AG04450 (cell line): ENCODE measurements at regions not wholly inside any gene's neighbourhood (a gene's known extent, or its start where the extent isn't known, plus 50 kb on each side); places are given as distances from the start of the nearest gene placed in this dataset.

Experiments used
- CTCF ChIA-PET: fragments of 300-600, 350-600 bp; formaldehyde crosslinking; extraction: SDS; loops from one replicate; lab custom pipeline; 2022; ENCODE audit warnings: antibody characterized with exemption, inconsistent platforms; lab: Charles Lee
- POLR2A ChIA-PET: fragments of 350-600 bp; formaldehyde crosslinking; extraction: SDS; loops from one replicate; lab custom pipeline; 2021; ENCODE audit warnings: antibody characterized with exemption, inconsistent platforms; lab: Yijun Ruan, JAX
- DNase-seq: peaks from one replicate; pipeline ENCODE4 v3.0.0-alpha.2; 2011; ENCODE audit warnings: low read depth, low spot score
- H3K27ac ChIP-seq: one replicate; pipeline ENCODE4 v1.5.1; 2012; ENCODE audit warnings: low read depth, low read length, control low read depth
- H3K27me3 ChIP-seq: one replicate; pipeline ENCODE4 v1.6.0; 2012; ENCODE audit warnings: low read length; ENCODE audit not compliant: control insufficient read depth, insufficient read depth
- H3K4me3 ChIP-seq: 2 replicates; pipeline ENCODE4 v1.5.1; 2011; ENCODE audit warnings: mild to moderate bottlenecking, low read depth, low read length, control low read depth
- H3K9me3 ChIP-seq: 2 replicates; pipeline ENCODE4 v1.5.1; 2012; ENCODE audit warnings: low read length; ENCODE audit not compliant: control insufficient read depth, insufficient read depth
- CTCF ChIP-seq: IDR thresholded peaks from 2 replicates; pipeline ENCODE4 v1.5.1; 2011; ENCODE audit warnings: low read depth, low read length, control low read depth, inconsistent platforms

DNA sequence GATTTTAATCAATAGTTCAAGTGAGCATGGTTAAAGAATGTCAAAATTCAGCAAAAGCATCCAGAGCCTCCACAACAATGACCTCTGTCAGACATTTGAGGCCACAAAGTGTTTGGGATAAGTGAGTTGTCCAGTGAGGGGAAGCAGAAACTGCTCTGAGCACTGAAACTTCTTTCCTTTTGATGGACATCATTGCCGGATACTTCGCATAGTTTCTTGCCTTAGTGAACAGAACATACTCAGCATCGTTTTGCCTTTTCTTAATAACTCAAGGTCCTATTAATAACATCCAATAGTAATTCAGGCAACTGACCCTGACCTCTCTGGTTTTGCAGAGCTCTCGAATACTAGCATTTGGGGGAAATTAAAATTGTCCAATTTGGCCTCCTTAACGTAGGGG, 78.6 kb downstream of the EDN3 start:
- TF ChIP-seq CTCF, result no peak
- ChIA-PET POLR2A (no interaction called here), CTCF (no interaction called here)
- Histone ChIP-seq H3K9me3 (peaks cover 17% of the 10 kb centered on the region; the same call in 1 of the 2 replicates), H3K4me3 (no peak overlapping the region), H3K27me3 (no peaks in the 10 kb centered on the region), H3K27ac (no peak overlapping the region)
- DNase-seq, result no peak

- Histone ChIP-seq H3K27ac (no peak overlapping the region), H3K9me3 (peaks cover 15% of the 10 kb centered on the region; the same call in 1 of the 2 replicates), H3K27me3 (no peaks in the 10 kb centered on the region), H3K4me3 (no peak overlapping the region)
- CTCF ChIA-PET, result no interaction called here
- no peak for DNase-seq
- no peak for TF ChIP-seq CTCF
- POLR2A ChIA-PET, result no interaction called here
Measured at GRCh38 chr20:59381689-59382088, 81.3 kb downstream of the EDN3 start.

DNA sequence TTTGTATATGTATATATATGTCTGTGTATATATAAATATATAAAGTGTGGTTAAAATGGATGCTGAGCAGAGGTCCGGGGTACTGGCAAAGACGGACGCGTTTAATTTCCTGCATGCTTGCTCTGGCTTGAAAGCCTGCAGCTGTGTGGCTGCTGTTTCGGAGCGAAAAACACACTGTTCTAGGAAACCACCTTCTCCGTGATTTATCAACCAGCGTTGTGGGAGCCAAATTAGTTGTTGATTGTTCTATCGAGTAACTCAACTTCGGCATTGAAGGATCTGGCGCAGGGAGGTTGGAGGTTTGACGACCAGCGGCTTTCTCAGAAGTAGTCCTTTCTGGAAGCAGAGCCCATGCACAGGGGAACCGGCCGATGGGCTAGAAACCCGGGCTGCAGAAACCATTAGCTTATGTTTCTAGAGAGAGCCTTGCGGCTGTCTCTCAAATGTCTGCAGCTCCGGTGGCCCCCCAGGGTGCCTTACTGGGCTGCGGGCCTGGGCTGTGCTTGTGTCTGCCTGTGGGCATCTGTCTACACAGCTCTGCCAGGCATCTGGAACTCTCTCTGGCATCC, 81.8 kb downstream of the EDN3 start:
- Histone ChIP-seq H3K9me3 (peaks cover 15% of the 10 kb centered on the region; the same call in 1 of the 2 replicates), H3K27ac (no peak overlapping the region), H3K27me3 (no peaks in the 10 kb centered on the region), H3K4me3 (no peak overlapping the region)
- ChIA-PET CTCF (no interaction called here), POLR2A (no interaction called here)
- DNase-seq, result no peak
- TF ChIP-seq CTCF, result no peak

- H3K9me3 ChIP-seq, result peaks cover 15% of the 10 kb centered on the region; the same call in 1 of the 2 replicates
- H3K27me3 ChIP-seq, result no peaks in the 10 kb centered on the region
- TF ChIP-seq CTCF, result no peak
- CTCF ChIA-PET, result no interaction called here
- DNase-seq, result no peak
- H3K4me3 ChIP-seq, result no peak overlapping the region
- H3K27ac ChIP-seq, result no peak overlapping the region
- POLR2A ChIA-PET, result no interaction called here
Measured at GRCh38 chr20:59382907-59383306, 82.5 kb downstream of the EDN3 start.

DNA sequence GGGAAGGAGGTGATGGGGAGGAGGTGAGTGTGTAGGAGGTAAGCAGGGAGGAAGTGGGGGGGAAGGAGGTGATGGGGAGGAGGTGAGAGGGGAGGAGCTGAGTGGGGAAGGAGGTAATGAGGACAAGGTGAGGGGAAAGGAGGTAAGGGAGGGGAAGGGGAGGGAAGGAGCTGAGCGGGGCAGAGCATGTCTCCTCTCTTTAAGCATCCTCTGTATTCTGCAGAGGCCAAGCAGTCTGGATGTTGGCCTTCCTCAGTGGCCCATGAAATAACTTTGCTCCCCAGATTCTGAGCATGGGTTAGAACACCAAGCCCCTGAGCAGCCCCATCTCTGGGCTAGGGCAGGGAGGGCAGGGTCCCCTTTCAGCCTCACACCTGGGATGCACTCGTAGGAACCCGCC, 84.6 kb downstream of the EDN3 start:
- ChIA-PET POLR2A (no interaction called here), CTCF (no interaction called here)
- peaks cover 19% of the 10 kb centered on the region; the same call in 1 of the 2 replicates for H3K9me3 ChIP-seq

More for the DNA sequence above, 84.6 kb downstream of the EDN3 start:
- DNase-seq, result no peak
- no peak overlapping the region for H3K27ac ChIP-seq
- no peak for TF ChIP-seq CTCF
- no peaks in the 10 kb centered on the region for H3K27me3 ChIP-seq
- H3K4me3 ChIP-seq, result no peak overlapping the region
